Stomach (tissue), 8 donors: ENCODE measurements at regions not wholly inside any gene's neighbourhood (a gene's known extent, or its start where the extent isn't known, plus 50 kb on each side); places are given as distances from the start of the nearest gene placed in this dataset.
A peak's percentile ranks its signal among the peaks of the same experiment; 100 is the strongest.

ENCODE experiments used
- DNase-seq, 2 donors: peaks; one replicate each; pipeline versions ENCODE4 v3.0.0 to v3.0.0-alpha.2; 2013 to 2019
- H3K27ac ChIP-seq, 5 donors: fragments of 200-600 bp in 4 of 5; sonication (generic) in 4 of 5; one replicate each; pipeline ENCODE4 v1.5.1; 2013 to 2019; ENCODE audit warnings: mild to moderate bottlenecking in 1 of 5, moderate library complexity in 1 of 5
- H3K27me3 ChIP-seq, 3 donors: fragments of 200-600 bp; sonication (generic); one replicate each; pipeline ENCODE4 v1.5.1; 2017 to 2019; ENCODE audit warnings: mixed run types in 1 of 3
- H3K36me3 ChIP-seq, 4 donors: fragments of 200-600 bp; sonication (generic); 1 replicate in 3 of 4; 2 replicates in 1 of 4; pipeline ENCODE4 v1.5.1; 2016 to 2019
- H3K4me1 ChIP-seq, 4 donors: fragments of 200-600 bp; sonication (generic); one replicate each; pipeline ENCODE4 v1.5.1; 2016 to 2019
- H3K4me3 ChIP-seq, 4 donors: fragments of 200-600 bp; sonication (generic) in 3 of 4; one replicate each; pipeline ENCODE4 v1.5.1; 2016 to 2019; ENCODE audit warnings: mild to moderate bottlenecking in 1 of 4
- H3K9me3 ChIP-seq, 4 donors: fragments of 200-600 bp; sonication (generic); one replicate each; pipeline ENCODE4 v1.5.1; 2016 to 2019
- CTCF ChIP-seq, 7 experiments: fragments of 450-650 bp in 4 of 7; fragments of 200-600 bp in 3 of 7; sonication (generic) in 3 of 7; IDR thresholded peaks; one replicate each; pipeline ENCODE4 v1.5.1; 2016 to 2019; ENCODE audit warnings: antibody characterized with exemption in 7 of 7, control low read depth in 2 of 7, mild to moderate bottlenecking in 1 of 7
- EP300 ChIP-seq: sonication (generic); formaldehyde crosslinking; IDR thresholded peaks from one replicate; pipeline ENCODE4 v1.6.1; 2017; ENCODE audit warnings: antibody characterized with exemption
- POLR2A ChIP-seq, 4 donors: fragments of 450-650 bp; IDR thresholded peaks; one replicate each; pipeline ENCODE4 v1.6.1; 2016; ENCODE audit warnings: antibody characterized with exemption in 4 of 4, control low read depth in 2 of 4, mild to moderate bottlenecking in 1 of 4, moderate library complexity in 1 of 4
- POLR2AphosphoS5 ChIP-seq, 3 donors: sonication (generic); formaldehyde crosslinking; IDR thresholded peaks; one replicate each; pipeline ENCODE4 v1.6.1; 2016; ENCODE audit warnings: antibody characterized with exemption in 3 of 3
- WGBS, 5 donors: extraction: QIAGEN DNeasy Blood & Tissue Kit in 3 of 5; methylation state at CpG; one replicate each; pipeline versions ENCODE4 v1.1.5 to v1.1.7; 2013 to 2018; 5-methylcytosine and 5-hydroxymethylcytosine counted together
- intact Hi-C: fragments of 100-400 bp; cut with DNase I; formaldehyde crosslinking; loops from one replicate; pipeline ENCODE4 v1.15.1; 2023; ENCODE audit warnings: low total_unique reads
- donor health status: healthy with polysubstance abuse.
- donor health status: Bipolar disorder and iron deficiency.
- donor health status: healthy.

- TF ChIP-seq EP300 (no peak), POLR2AphosphoS5 (IDR thresholded peaks at IDR 0.05) (no peak), CTCF (IDR thresholded peaks at IDR 0.05) (peak in 2 of 7 experiments; percentile 8 to 18)
- Histone ChIP-seq H3K36me3 (no peaks in the 10 kb centered on the region), H3K4me1 (peaks cover 8 to 20% (median 10%) of the 10 kb centered on the region in 4 donors), H3K9me3 (no peaks in the 10 kb centered on the region), H3K4me3 (no peak overlapping the region), H3K27ac (no peak overlapping the region), H3K27me3 (no peaks in the 10 kb centered on the region)
- WGBS, 5 donors, result 69 to 94% (median 81%) methylated on average over 12 to 21 of the region's 21 CpGs
- DNase-seq, result peak in 1 of 2 donors; percentile 76
- intact Hi-C loops, result no loop called here
Measured at GRCh38 chr11:15905366-15906104, 450.8 kb downstream of the SOX6 start.

- 84 to 92% (median 90%) methylated on average over 15 of the region's 15 CpGs for WGBS, 5 donors
- peaks cover 2 to 12% (median 3%) of the 10 kb centered on the region in 4 donors for H3K4me1 ChIP-seq
- DNase-seq, result no peak
Measured at GRCh38 chr11:15906481-15907035, 449.8 kb downstream of the SOX6 start.

GRCh38 chr11:15907806-15908205, 448.5 kb downstream of the SOX6 start:
- DNase-seq, result no peak
- intact Hi-C loops, result no loop called here
- Histone ChIP-seq H3K36me3 (no peaks in the 10 kb centered on the region), H3K27me3 (no peaks in the 10 kb centered on the region), H3K27ac (no peak overlapping the region), H3K4me1 (peaks cover 0 to 12% (median 2%) of the 10 kb centered on the region in 4 donors), H3K9me3 (no peaks in the 10 kb centered on the region), H3K4me3 (no peak overlapping the region)
- WGBS, 5 donors, result 94 to 97% (median 96%) methylated on average over 3 of the region's 3 CpGs
- TF ChIP-seq POLR2A (IDR thresholded peaks at IDR 0.05) (no peak), POLR2AphosphoS5 (IDR thresholded peaks at IDR 0.05) (no peak), EP300 (no peak), CTCF (IDR thresholded peaks at IDR 0.05) (no peak)

More at GRCh38 chr11:15906481-15907035, 449.8 kb downstream of the SOX6 start:
- TF ChIP-seq POLR2AphosphoS5 (IDR thresholded peaks at IDR 0.05) (no peak), POLR2A (IDR thresholded peaks at IDR 0.05) (no peak), EP300 (no peak), CTCF (IDR thresholded peaks at IDR 0.05) (no peak)
- Histone ChIP-seq H3K4me3 (no peak overlapping the region), H3K9me3 (no peaks in the 10 kb centered on the region), H3K27ac (no peak overlapping the region), H3K27me3 (no peaks in the 10 kb centered on the region), H3K36me3 (no peaks in the 10 kb centered on the region)
- intact Hi-C loops, result no loop called here

GRCh38 chr11:15909937-15910598, 446.3 kb downstream of the SOX6 start:
- no peak for DNase-seq
- Histone ChIP-seq H3K4me3 (no peak overlapping the region), H3K27ac (no peak overlapping the region), H3K27me3 (no peaks in the 10 kb centered on the region), H3K9me3 (no peaks in the 10 kb centered on the region), H3K36me3 (no peaks in the 10 kb centered on the region), H3K4me1 (peaks cover 0 to 18% (median 2%) of the 10 kb centered on the region in 4 donors)
- 76 to 87% (median 80%) methylated on average over 11 of the region's 11 CpGs for WGBS, 5 donors
- TF ChIP-seq EP300, result no peak
- TF ChIP-seq POLR2A (IDR thresholded peaks at IDR 0.05), result no peak
- no peak for TF ChIP-seq CTCF (IDR thresholded peaks at IDR 0.05)
- TF ChIP-seq POLR2AphosphoS5 (IDR thresholded peaks at IDR 0.05), result no peak
- intact Hi-C loops, result no loop called here
